Esophagus squamous epithelium (tissue), 5 donors: ENCODE measurements at regions not wholly inside any gene's neighbourhood (a gene's known extent, or its start where the extent isn't known, plus 50 kb on each side); places are given as distances from the start of the nearest gene placed in this dataset.

Source experiments
- DNase-seq: peaks from one replicate; lab custom pipeline; 2025; lab: John Stamatoyannopoulos, UW
- H3K27ac ChIP-seq, 4 donors: fragments of 200-600 bp; sonication (generic); one replicate each; pipeline ENCODE4 v1.5.1; 2016 to 2019; ENCODE audit warnings: mild to moderate bottlenecking in 1 of 4
- H3K27me3 ChIP-seq, 4 donors: fragments of 200-600 bp; sonication (generic); 1 replicate in 3 of 4; 2 replicates in 1 of 4; pipeline versions ENCODE4 v1.5.1 to v1.6.0; 2017 to 2021; ENCODE audit warnings: antibody characterized with exemption in 1 of 4
- H3K36me3 ChIP-seq, 3 donors: fragments of 200-600 bp; sonication (generic); one replicate each; pipeline ENCODE4 v1.5.1; 2016 to 2019
- H3K4me1 ChIP-seq, 3 donors: fragments of 200-600 bp; sonication (generic); one replicate each; pipeline ENCODE4 v1.5.1; 2017 to 2019
- H3K4me3 ChIP-seq, 4 donors: fragments of 200-600 bp; sonication (generic); 1 replicate in 3 of 4; 2 replicates in 1 of 4; pipeline ENCODE4 v1.5.1; 2016 to 2019; ENCODE audit warnings: mild to moderate bottlenecking in 2 of 4, moderate library complexity in 1 of 4
- H3K9me3 ChIP-seq, 3 donors: fragments of 200-600 bp; sonication (generic); one replicate each; pipeline ENCODE4 v1.5.1; 2016 to 2019
- POLR2A ChIP-seq, 4 donors: fragments of 450-650 bp; IDR thresholded peaks; one replicate each; pipeline ENCODE4 v1.6.1; 2017; ENCODE audit warnings: antibody characterized with exemption in 4 of 4, mild to moderate bottlenecking in 4 of 4, moderate library complexity in 3 of 4
- WGBS, 2 donors: methylation state at CpG; one replicate each; pipeline ENCODE4 v1.1.5; 2018; 5-methylcytosine and 5-hydroxymethylcytosine counted together
- intact Hi-C: fragments of 100-400 bp; cut with DNase I; formaldehyde crosslinking; loops from one replicate; pipeline ENCODE4 v1.15.0; 2022
- TF ChIP-seq, protein P1 (sequence below), 6 experiments: fragments of 450-650 bp in 4 of 6; fragments of 200-600 bp in 2 of 6; sonication (generic) in 2 of 6; IDR thresholded peaks; one replicate each; pipeline ENCODE4 v1.5.1; 2016 to 2019; ENCODE audit warnings: antibody characterized with exemption in 6 of 6, mild to moderate bottlenecking in 4 of 6, moderate library complexity in 4 of 6
- donor health status: DM: yes; HTN: yes; CAD: no.

- Histone ChIP-seq H3K27ac (no peak overlapping the region), H3K27me3 (no peaks in the 10 kb centered on the region), H3K9me3 (no peaks in the 10 kb centered on the region), H3K36me3 (no peaks in the 10 kb centered on the region), H3K4me1 (no peaks in the 10 kb centered on the region), H3K4me3 (no peak overlapping the region)
- DNase-seq, result no peak
- intact Hi-C loops, result no loop called here
- no peak for TF ChIP-seq POLR2A (IDR thresholded peaks at IDR 0.05)
- WGBS, 2 donors, result 87 to 91% methylated on average over 2 of the region's 2 CpGs
These were observed 61.0 kb upstream of the DAZL start for GRCh38 chr3:16666206-16666605.

GRCh38 chr3:16667633-16668032 is 62.4 kb upstream of the DAZL start:
- no peaks in the 10 kb centered on the region for H3K27me3 ChIP-seq
- TF ChIP-seq, protein P1, sequence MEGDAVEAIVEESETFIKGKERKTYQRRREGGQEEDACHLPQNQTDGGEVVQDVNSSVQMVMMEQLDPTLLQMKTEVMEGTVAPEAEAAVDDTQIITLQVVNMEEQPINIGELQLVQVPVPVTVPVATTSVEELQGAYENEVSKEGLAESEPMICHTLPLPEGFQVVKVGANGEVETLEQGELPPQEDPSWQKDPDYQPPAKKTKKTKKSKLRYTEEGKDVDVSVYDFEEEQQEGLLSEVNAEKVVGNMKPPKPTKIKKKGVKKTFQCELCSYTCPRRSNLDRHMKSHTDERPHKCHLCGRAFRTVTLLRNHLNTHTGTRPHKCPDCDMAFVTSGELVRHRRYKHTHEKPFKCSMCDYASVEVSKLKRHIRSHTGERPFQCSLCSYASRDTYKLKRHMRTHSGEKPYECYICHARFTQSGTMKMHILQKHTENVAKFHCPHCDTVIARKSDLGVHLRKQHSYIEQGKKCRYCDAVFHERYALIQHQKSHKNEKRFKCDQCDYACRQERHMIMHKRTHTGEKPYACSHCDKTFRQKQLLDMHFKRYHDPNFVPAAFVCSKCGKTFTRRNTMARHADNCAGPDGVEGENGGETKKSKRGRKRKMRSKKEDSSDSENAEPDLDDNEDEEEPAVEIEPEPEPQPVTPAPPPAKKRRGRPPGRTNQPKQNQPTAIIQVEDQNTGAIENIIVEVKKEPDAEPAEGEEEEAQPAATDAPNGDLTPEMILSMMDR (IDR thresholded peaks at IDR 0.05), result no peak
- no peak for TF ChIP-seq POLR2A (IDR thresholded peaks at IDR 0.05)
- no peaks in the 10 kb centered on the region for H3K9me3 ChIP-seq
- intact Hi-C loops, result no loop called here
- H3K4me3 ChIP-seq, result no peak overlapping the region
- H3K36me3 ChIP-seq, result no peaks in the 10 kb centered on the region
- WGBS, 2 donors, result 48 to 66% methylated on average over 2 to 4 of the region's 4 CpGs
- no peaks in the 10 kb centered on the region for H3K4me1 ChIP-seq
- no peak for DNase-seq
- H3K27ac ChIP-seq, result no peak overlapping the region

DNA sequence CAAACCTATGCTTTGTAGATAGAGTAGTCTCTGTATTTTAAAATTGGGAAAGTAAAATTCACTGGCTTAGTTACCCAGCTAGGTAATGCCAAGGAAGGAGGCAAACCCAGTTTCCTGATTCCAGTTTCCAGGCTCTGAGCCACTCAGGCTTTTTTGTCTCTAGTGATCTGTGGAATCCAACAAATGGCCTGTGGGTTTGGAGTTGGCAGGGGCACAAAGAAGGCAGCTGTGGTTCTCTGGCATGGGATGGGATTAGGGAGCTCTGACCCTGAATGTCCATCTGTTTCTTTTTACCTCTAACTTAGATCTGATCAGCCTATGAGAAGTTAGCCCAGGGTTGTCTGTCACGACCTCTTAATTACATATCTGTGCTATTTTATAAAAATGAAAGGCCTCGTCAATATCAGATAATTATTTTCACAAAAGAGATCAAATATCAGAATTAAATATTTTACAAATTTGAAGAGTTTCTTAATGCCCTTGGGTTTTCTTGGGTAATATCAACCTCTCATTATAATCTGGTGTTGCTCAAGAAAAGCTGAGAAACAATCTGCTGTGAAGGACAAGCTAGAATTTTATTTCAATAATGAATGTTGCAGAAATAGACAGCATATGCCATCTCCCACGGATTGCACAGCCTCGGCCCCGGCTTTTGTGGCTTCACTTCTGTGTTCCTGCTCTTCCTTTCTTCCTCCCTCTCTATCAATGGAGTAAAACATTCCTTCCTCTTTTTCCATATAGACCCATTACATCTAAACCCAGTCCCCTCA is 63.7 kb upstream of the DAZL start:
- Histone ChIP-seq H3K4me1 (no peaks in the 10 kb centered on the region), H3K36me3 (no peaks in the 10 kb centered on the region), H3K27ac (no peak overlapping the region), H3K4me3 (no peak overlapping the region), H3K27me3 (no peaks in the 10 kb centered on the region), H3K9me3 (no peaks in the 10 kb centered on the region)
- TF ChIP-seq POLR2A (IDR thresholded peaks at IDR 0.05), result no peak
- TF ChIP-seq, protein P1 (IDR thresholded peaks at IDR 0.05), result no peak
- WGBS, 2 donors, result 72% methylated on average over 5 of the region's 5 CpGs
- intact Hi-C loops, result no loop called here
- DNase-seq, result no peak

DNA sequence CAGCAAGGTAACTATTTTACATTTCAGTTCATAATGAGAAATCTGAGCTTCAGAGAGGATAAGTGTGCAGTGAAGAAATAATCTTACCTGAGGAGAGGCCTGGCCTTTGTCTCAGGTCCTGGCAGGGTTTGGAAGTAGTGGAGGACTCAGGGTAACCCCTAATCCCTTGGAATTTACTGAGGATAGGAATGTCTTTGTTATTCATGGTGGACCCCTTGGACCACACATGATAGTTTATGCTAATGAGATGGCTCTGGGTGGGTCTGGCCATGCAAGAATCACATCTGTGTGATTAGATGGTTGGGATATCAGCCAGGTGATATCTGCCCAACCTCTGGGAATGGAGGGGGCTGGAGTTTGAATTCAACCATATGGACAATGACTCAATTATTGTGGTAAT is 65.0 kb upstream of the DAZL start:
- intact Hi-C loops, result no loop called here
- H3K4me1 ChIP-seq, result no peaks in the 10 kb centered on the region
- no peaks in the 10 kb centered on the region for H3K36me3 ChIP-seq
- H3K9me3 ChIP-seq, result no peaks in the 10 kb centered on the region
- H3K27ac ChIP-seq, result no peak overlapping the region
- H3K4me3 ChIP-seq, result no peak overlapping the region
- TF ChIP-seq, protein P1 (IDR thresholded peaks at IDR 0.05), result no peak
- TF ChIP-seq POLR2A (IDR thresholded peaks at IDR 0.05), result no peak
- DNase-seq, result no peak
- H3K27me3 ChIP-seq, result no peaks in the 10 kb centered on the region

- Histone ChIP-seq H3K9me3 (no peaks in the 10 kb centered on the region), H3K36me3 (no peaks in the 10 kb centered on the region), H3K27ac (no peak overlapping the region), H3K4me1 (no peaks in the 10 kb centered on the region), H3K4me3 (no peak overlapping the region), H3K27me3 (no peaks in the 10 kb centered on the region)
- no peak for DNase-seq
- TF ChIP-seq, protein P1 (IDR thresholded peaks at IDR 0.05), result no peak
- TF ChIP-seq POLR2A (IDR thresholded peaks at IDR 0.05), result no peak
- intact Hi-C loops, result no loop called here
- WGBS, 2 donors, result 35 to 53% methylated on average over 1 of the region's 1 CpG
These were observed 66.5 kb upstream of the DAZL start for GRCh38 chr3:16671690-16672089.

- TF ChIP-seq, protein P1 (IDR thresholded peaks at IDR 0.05), result no peak
- TF ChIP-seq POLR2A (IDR thresholded peaks at IDR 0.05), result no peak
- no peak overlapping the region for H3K27ac ChIP-seq
- intact Hi-C loops, result no loop called here
- no peaks in the 10 kb centered on the region for H3K36me3 ChIP-seq
- H3K4me1 ChIP-seq, result no peaks in the 10 kb centered on the region
- H3K27me3 ChIP-seq, result no peaks in the 10 kb centered on the region
- DNase-seq, result no peak
- no peak overlapping the region for H3K4me3 ChIP-seq
- H3K9me3 ChIP-seq, result no peaks in the 10 kb centered on the region
These were observed 68.3 kb upstream of the DAZL start for GRCh38 chr3:16673530-16673929.
